SK-N-MC (cell line): ENCODE measurements at regions not wholly inside any gene's neighbourhood (a gene's known extent, or its start where the extent isn't known, plus 50 kb on each side); places are given as distances from the start of the nearest gene placed in this dataset.

Source experiments
- EZH2 ChIP-seq: fragments of 200-600 bp; sonication (generic); IDR thresholded peaks from one replicate; pipeline ENCODE4 v1.6.1; 2017; ENCODE audit warnings: antibody characterized with exemption
- POLR2AphosphoS5 ChIP-seq: IDR thresholded peaks from 2 replicates; pipeline ENCODE4 v1.6.1; 2012; ENCODE audit warnings: mild to moderate bottlenecking, low read depth, low read length, borderline replicate concordance

GRCh38 chr20:20791664-20792568 lies 79.5 kb upstream of the RALGAPA2 start:
- TF ChIP-seq EZH2 (no peak), POLR2AphosphoS5 (no peak)
